ENCODE measurements at regions not wholly inside any gene's neighbourhood (a gene's known extent, or its start where the extent isn't known, plus 50 kb on each side); places are given as distances from the start of the nearest gene placed in this dataset.
A peak's percentile ranks its signal among the peaks of the same experiment; 100 is the strongest.
"Not testable (repeated sequence)": the region's sequence is repeated elsewhere in the genome, so short reads cannot be mapped to it uniquely, and the experiment has no call there.

DNA sequence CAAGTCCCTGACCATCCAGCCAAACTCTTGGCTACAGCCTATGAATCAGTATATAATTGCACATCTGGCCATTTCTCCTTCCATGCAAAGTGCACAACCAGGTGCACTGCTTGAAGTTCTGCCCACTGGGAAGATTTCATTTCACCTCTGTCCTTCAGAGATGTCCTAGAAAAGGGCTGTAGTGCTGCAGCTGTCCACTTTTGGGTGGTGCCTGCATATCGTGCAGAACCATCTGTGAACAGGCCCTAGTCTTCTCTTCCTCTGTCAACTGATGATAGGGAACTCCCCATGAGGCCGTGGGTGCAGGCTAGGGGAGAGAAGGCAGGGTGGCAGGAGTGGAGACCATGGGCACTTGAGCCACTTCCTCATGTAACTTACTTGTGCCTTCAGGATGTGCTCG, 470.6 kb upstream of the RGS6 start:
- H3K27me3 Mint-ChIP-seq, H3K4me3 Mint-ChIP-seq, ATAC-seq, H3K9me3 Mint-ChIP-seq, H3K27ac Mint-ChIP-seq, POLR2A ChIA-PET, DNase-seq: not testable (repeated sequence)
- Mint-ChIP-seq H3K4me1 (peaks cover 2 to 11% (median 5%) of the 10 kb centered on the region in 4 donors), H3K36me3 (peaks cover 13 to 34% (median 21%) of the 10 kb centered on the region in 3 donors)

DNA sequence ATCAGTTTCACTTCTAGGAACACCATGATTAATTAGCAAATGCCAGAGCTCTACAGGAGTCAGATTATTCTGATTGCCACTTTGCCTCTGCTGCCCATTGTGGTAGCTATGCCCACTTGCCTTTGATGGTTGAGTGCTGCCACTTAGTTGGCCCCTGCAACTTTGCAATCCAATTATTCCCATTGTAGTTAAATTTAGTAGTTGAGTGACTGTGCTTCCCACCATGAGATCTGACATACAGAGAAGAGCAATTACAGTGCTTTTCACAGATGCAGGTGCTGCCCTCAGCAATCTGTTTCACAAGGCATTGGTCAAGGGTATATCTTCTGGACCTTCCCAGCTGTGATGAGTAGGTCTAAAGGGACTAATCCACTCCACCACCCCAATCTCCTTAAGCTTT, 468.4 kb upstream of the RGS6 start:
- Mint-ChIP-seq H3K4me1 (peaks cover 2 to 11% (median 6%) of the 10 kb centered on the region in 4 donors), H3K36me3 (peaks cover 13 to 43% (median 21%) of the 10 kb centered on the region in 3 donors), H3K27me3 (no peaks in the 10 kb centered on the region), H3K4me3 (no peak overlapping the region), H3K9me3 (peaks cover 0 to 13% (median 6%) of the 10 kb centered on the region in 9 donors), H3K27ac (no peak overlapping the region)
- POLR2A ChIA-PET, result no interaction called here
- no peak for DNase-seq
- no peak for ATAC-seq

DNA sequence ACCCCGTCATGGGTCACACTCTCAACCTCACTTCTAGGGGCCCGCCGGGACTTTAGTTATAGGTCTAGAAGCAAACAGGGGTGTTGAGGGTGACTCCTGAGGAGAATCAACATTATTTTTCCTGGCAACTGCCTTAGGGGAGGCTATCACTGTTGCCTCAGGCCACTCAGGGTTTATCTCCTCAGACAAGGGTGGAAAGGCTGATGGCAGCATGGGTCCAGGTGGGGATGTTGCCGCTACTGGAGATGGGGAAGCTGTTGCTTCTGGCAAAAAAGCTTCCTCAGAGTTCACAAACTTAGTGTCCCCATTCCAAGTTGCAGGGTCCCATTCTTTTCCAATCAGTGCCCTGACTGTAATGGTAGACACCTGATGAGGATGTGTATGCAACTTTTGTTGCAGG, 467.4 kb upstream of the RGS6 start:
- Mint-ChIP-seq H3K4me3 (no peak overlapping the region), H3K4me1 (peaks cover 8 to 19% (median 13%) of the 10 kb centered on the region in 4 donors), H3K9me3 (peaks cover 0 to 13% (median 6%) of the 10 kb centered on the region in 9 donors), H3K27me3 (no peaks in the 10 kb centered on the region), H3K36me3 (peaks cover 5 to 39% (median 22%) of the 10 kb centered on the region in 3 donors), H3K27ac (no peak overlapping the region)
- POLR2A ChIA-PET, result no interaction called here
- DNase-seq (no peak), ATAC-seq (no peak)

DNA sequence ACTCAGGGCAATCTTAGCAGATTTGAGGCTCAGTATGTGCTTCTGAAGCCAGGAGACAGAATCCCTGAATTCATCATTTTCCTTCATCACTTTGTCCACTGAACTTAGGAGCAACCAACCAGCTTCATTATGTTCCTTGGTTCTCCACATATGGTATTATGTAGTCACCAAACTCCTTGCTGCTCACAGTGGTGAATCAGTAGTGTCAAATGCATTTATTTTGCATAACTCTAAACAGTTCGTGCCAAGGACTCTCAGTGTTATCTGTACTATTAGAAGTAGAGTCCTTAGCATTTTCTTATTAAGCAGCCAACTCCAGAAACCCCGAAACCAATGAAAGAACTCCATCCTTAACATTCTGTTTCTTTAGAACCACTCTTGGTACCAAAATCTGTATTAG, 466.9 kb upstream of the RGS6 start:
- Mint-ChIP-seq H3K4me3 (no peak overlapping the region), H3K9me3 (peaks cover 0 to 13% (median 2%) of the 10 kb centered on the region in 9 donors), H3K36me3 (peaks cover 5 to 38% (median 19%) of the 10 kb centered on the region in 3 donors), H3K27ac (peak overlapping the region in 1 of 10 donors; percentile 22), H3K27me3 (no peaks in the 10 kb centered on the region), H3K4me1 (peaks cover 9 to 19% (median 15%) of the 10 kb centered on the region in 4 donors)
- POLR2A ChIA-PET, result no interaction called here
- ATAC-seq (no peak), DNase-seq (no peak)

DNA sequence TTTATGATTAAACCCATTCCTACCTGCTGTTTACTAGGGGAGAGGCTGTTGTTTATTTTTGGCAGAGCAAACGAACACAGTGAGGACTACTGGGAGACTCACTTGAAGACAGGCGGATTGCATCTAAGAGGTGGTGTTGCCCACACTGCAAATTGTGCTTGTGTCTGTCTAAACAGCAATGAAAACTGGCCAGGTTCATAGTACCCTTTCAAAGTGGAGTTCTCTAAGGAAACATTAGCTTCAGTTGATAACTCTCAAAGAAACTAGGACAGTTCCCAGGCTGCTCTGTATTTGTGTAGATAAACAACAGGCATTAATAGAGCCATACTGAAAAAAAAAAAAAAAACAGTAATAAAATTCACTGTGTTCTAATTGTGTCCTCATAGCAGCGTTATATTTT, 466.0 kb upstream of the RGS6 start:
- Mint-ChIP-seq H3K4me1 (peaks cover 9 to 20% (median 16%) of the 10 kb centered on the region in 4 donors), H3K4me3 (no peak overlapping the region), H3K27me3 (no peaks in the 10 kb centered on the region), H3K36me3 (peaks cover 5 to 36% (median 15%) of the 10 kb centered on the region in 3 donors), H3K27ac (no peak overlapping the region), H3K9me3 (peaks cover 0 to 13% (median 2%) of the 10 kb centered on the region in 9 donors)
- ATAC-seq, result no peak
- DNase-seq, result no peak
- POLR2A ChIA-PET, result no interaction called here

DNA sequence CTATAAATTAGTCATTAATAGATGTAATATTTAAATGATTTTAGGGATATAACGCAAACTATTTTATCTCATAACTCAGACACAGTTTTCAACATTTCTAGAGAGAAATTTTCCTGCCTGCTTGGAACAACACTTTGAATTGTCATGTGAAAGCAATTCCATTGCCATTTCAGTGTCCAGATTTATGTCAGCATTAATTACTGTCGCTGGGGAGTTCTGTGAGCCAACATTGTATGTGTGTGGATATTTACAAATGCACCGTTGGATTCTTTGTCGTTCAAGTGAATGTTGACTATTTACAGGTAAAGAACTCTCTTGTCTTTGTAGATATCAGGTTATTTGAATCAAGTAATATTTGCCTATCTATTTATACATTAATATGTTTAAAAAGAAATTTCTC, 465.3 kb upstream of the RGS6 start:
- ATAC-seq, result no peak
- H3K36me3 Mint-ChIP-seq, result peaks cover 5 to 34% (median 11%) of the 10 kb centered on the region in 3 donors
- peaks cover 14 to 25% (median 18%) of the 10 kb centered on the region in 4 donors for H3K4me1 Mint-ChIP-seq
- no peak overlapping the region for H3K27ac Mint-ChIP-seq
- DNase-seq, result no peak
- peaks cover 0 to 13% (median 2%) of the 10 kb centered on the region in 9 donors for H3K9me3 Mint-ChIP-seq
- no peak overlapping the region for H3K4me3 Mint-ChIP-seq
- no peaks in the 10 kb centered on the region for H3K27me3 Mint-ChIP-seq
- POLR2A ChIA-PET, result no interaction called here

DNA sequence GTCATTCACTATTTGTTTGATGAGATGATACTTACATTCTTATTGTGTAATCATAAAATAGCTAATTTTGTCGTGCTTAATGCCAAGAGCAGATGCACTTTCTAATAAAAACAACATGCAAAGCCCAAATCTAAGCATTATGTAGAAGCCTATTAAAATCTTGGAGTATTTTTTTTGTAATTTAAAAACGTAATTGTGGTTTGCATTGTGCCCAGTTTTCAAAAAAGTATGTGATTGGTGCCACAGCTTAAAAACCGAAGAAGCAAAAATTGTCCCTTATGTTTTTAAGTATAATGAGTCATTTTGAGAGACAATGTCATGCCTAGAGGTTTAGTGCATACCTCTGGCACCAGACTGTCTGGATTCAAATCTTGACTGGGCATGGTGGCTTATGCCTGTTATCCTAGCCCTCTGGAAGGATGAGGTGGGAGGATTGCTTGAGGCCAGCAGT, 464.8 kb upstream of the RGS6 start:
- H3K36me3 Mint-ChIP-seq, result peaks cover 5 to 33% (median 11%) of the 10 kb centered on the region in 3 donors
- DNase-seq (no peak), ATAC-seq (no peak)
- H3K9me3 Mint-ChIP-seq, result peaks cover 0 to 13% (median 2%) of the 10 kb centered on the region in 9 donors
- H3K4me3 Mint-ChIP-seq, result no peak overlapping the region
- H3K4me1 Mint-ChIP-seq, result peaks cover 14 to 29% (median 18%) of the 10 kb centered on the region in 4 donors
- no peaks in the 10 kb centered on the region for H3K27me3 Mint-ChIP-seq
- POLR2A ChIA-PET, result no interaction called here
- H3K27ac Mint-ChIP-seq, result no peak overlapping the region

DNA sequence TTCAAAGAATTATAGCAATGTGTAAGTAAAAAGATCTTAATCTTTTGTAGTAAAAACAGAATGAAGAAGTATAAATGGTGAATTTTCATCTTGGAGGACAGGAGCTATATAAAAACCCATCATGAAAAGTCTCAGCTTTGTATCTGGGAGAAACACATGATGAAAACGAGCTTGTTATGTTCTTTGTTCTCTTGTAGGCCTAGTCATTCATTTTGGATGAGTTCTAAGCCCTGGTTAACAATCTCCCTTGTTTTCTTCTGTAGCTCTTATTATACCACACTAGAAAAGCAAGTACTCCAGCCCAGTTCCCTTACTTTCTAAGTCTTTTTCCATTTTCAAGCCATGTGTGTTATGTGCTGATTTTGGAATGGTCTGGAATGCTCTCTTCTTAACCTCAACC, 463.5 kb upstream of the RGS6 start:
- Mint-ChIP-seq H3K27ac (peak overlapping the region in 2 of 10 donors; percentile 44 to 71), H3K4me3 (no peak overlapping the region), H3K36me3 (peaks cover 3 to 24% (median 11%) of the 10 kb centered on the region in 3 donors), H3K27me3 (no peaks in the 10 kb centered on the region), H3K9me3 (peaks cover 0 to 12% (median 1%) of the 10 kb centered on the region in 9 donors), H3K4me1 (peaks cover 18 to 35% (median 21%) of the 10 kb centered on the region in 4 donors)
- POLR2A ChIA-PET, result no interaction called here
- DNase-seq (no peak), ATAC-seq (no peak)

DNA sequence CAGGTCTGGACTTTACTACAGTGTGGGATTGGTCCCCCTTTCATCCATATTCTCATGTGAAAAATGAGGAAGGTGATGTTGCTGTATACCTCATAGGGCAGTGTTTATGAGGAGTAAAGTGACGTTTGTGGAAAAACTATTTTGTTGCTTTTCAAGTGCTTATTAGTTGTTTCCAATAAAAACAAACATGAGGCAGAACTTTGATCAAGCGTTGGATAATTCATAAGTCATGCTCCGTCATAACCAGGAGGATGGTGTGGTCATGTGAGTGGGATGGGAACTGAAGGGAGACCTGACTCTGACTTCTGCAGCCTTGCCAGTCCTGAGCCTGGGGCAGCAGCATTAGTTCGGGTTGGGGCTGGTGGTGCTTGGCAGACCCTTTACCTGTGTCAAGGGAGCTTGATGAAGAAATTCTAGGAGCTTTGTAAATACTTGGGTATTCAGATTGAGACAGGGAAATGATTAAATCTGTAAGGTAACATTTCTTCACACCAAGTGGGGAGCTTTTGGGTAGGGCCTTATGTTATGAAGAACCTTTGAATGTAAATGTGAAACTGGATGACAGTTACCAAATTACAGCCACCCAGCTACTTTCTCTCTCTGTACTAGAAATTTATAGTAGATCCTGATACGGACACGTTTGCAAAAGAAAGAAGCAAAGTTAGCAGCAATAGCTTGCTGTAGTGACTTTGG, 462.4 kb upstream of the RGS6 start:
- Mint-ChIP-seq H3K9me3 (peaks cover 0 to 8% (median 0%) of the 10 kb centered on the region in 9 donors), H3K36me3 (peaks cover 0 to 17% (median 5%) of the 10 kb centered on the region in 3 donors), H3K4me1 (peaks cover 16 to 37% (median 25%) of the 10 kb centered on the region in 4 donors), H3K4me3 (no peak overlapping the region), H3K27me3 (no peaks in the 10 kb centered on the region), H3K27ac (peak overlapping the region in 2 of 10 donors; percentile 27 to 66)
- no peak for ATAC-seq
- POLR2A ChIA-PET, result no interaction called here
- no peak for DNase-seq

DNA sequence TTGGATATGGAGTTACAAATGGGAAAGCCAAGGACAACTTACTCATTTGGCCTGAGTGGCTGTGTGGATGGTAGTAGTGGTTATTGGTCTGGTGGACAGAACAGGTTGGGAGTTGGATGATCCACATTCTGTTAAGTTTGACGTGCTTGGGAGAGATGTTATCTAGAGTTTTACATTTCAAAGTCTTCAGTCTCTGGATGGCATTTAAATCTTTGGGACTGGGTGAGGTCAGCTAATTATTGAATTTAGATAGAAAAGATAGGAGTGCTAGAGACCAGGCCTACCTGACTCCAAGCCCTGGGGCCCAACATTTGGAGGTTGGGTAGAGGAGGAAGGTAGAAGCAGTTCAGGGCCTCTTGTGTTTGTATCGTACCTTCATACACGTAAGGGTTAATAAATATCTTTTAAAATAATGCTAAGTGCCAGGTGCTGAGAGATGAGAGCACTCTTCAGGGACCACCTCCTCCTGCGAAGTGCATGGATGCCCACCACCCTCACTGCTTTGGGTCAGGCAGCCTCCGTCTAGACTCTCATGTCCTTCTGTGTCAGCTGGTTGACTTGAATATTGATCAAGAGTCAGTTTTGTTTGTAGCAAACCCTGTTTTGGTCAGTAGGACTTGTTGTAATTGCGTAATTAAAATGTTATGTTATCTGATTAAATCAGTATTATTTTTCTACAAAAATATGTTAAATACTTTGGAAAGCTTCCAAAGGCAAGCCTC, 460.4 kb upstream of the RGS6 start:
- POLR2A ChIA-PET, result no interaction called here
- peak overlapping the region in 1 of 10 donors; percentile 16 for H3K27ac Mint-ChIP-seq
- peaks cover 0 to 8% (median 0%) of the 10 kb centered on the region in 9 donors for H3K9me3 Mint-ChIP-seq
- no peaks in the 10 kb centered on the region for H3K27me3 Mint-ChIP-seq
- DNase-seq, result no peak
- no peak for ATAC-seq
- H3K4me3 Mint-ChIP-seq, result no peak overlapping the region
- peaks cover 12 to 45% (median 36%) of the 10 kb centered on the region in 4 donors for H3K4me1 Mint-ChIP-seq
- peaks cover 0 to 15% (median 5%) of the 10 kb centered on the region in 3 donors for H3K36me3 Mint-ChIP-seq

DNA sequence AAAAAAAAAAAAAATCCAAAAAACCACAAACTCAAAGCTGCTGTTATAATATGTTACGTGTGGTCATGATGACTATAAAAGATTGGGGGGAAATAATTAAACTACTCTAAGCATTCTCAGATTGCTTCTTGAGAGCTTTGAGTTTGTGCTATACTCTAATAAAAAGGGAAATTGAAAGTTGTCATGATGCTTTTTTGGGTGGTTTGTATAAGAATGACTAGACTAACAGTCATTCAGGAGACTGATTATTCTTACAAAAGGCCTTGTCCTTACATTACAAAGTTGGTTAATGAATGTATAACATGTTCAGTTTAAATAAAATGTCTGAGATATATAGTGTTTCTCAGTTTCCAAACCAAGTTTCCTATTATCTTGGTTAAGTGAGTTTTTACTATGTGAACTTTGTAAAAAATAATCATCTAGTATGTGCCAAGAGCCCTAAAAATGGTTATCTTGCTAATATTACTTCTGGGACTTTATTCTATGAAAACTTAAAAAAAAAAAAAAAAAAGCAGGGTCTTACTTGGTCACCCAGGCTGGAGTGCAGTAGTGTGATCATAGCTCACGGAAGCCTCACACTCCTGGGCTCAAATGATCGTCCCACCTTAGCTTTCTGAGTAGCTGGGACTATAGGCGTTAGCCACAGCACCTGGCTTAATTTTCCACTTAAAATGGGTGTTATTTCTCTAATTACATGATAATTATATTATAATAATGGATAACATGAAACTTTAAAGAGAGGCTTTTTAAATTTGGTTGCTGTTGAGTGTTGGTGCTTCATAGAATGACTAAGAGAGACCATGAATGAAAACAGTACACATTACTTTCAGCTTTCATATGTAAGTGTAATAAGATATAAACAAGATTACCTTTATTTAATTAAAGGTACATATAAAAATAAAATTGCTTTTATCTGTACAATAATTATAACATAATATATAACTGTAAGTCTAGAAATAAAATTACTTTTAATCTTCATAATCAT, 459.6 kb upstream of the RGS6 start:
- H3K4me1 Mint-ChIP-seq, result peaks cover 14 to 53% (median 41%) of the 10 kb centered on the region in 4 donors
- no peaks in the 10 kb centered on the region for H3K27me3 Mint-ChIP-seq
- POLR2A ChIA-PET, result no interaction called here
- H3K4me3 Mint-ChIP-seq, result no peak overlapping the region
- no peak overlapping the region for H3K27ac Mint-ChIP-seq
- H3K9me3 Mint-ChIP-seq, result peaks cover 0 to 6% (median 0%) of the 10 kb centered on the region in 9 donors
- peaks cover 0 to 13% (median 7%) of the 10 kb centered on the region in 3 donors for H3K36me3 Mint-ChIP-seq
- DNase-seq, result no peak
- no peak for ATAC-seq

DNA sequence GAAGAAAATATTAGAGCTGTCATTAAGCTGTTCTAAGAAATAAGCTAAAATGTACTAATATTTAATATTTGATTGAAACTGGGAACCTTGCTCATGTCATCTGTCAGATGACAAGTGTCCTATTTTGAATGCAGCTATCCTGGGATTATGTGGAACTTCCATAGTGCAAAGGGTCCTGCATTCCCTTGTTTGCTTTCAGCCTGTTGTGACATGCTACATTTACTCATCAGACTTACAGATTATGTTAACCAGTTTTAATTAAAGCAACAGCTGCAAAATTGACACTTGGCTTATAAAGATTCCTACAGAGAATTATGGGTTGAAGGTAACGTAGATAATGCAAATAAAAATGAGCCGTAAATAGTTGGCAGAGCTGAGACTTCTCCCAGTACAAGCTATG, 458.4 kb upstream of the RGS6 start:
- peaks cover 0 to 7% (median 5%) of the 10 kb centered on the region in 3 donors for H3K36me3 Mint-ChIP-seq
- ATAC-seq (no peak), DNase-seq (no peak)
- no peaks in the 10 kb centered on the region for H3K27me3 Mint-ChIP-seq
- peak overlapping the region in 1 of 10 donors; percentile 9 for H3K27ac Mint-ChIP-seq
- no peaks in the 10 kb centered on the region for H3K9me3 Mint-ChIP-seq
- no peak overlapping the region for H3K4me3 Mint-ChIP-seq
- H3K4me1 Mint-ChIP-seq, result peaks cover 16 to 55% (median 50%) of the 10 kb centered on the region in 4 donors
- POLR2A ChIA-PET, result no interaction called here

Measured in naive thymus-derived CD8-positive, alpha-beta T cell (primary cell).